HG03066 (cell line): ENCODE measurements at regions not wholly inside any gene's neighbourhood (a gene's known extent, or its start where the extent isn't known, plus 50 kb on each side); places are given as distances from the start of the nearest gene placed in this dataset.

Experiments used
- ATAC-seq: cut with Tn5 transposase; IDR thresholded peaks from one replicate; pipeline ENCODE4 v1.9.1; 2021; ENCODE audit warnings: low read depth; ENCODE audit not compliant: unreplicated experiment

DNA sequence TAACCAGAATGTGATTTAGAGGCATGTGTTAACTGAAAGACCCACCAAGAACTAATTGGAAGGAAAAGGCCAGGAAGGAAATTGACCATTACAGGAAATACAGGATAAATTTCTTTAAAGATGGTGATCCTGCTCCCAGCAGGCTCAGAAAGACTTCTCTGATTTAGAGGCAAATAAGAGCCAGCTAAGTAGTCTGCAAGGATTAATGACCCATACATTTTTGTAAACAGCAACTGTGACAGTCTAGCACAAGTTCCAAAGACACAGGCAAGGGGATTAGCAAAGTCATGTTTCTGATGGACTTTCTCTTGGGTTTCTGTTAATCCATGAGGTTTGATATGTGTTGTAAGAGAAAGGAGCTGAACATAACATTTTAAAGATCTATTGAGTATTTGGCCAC lies 425.0 kb downstream of the HTR7 start:
- ATAC-seq, result no peak

DNA sequence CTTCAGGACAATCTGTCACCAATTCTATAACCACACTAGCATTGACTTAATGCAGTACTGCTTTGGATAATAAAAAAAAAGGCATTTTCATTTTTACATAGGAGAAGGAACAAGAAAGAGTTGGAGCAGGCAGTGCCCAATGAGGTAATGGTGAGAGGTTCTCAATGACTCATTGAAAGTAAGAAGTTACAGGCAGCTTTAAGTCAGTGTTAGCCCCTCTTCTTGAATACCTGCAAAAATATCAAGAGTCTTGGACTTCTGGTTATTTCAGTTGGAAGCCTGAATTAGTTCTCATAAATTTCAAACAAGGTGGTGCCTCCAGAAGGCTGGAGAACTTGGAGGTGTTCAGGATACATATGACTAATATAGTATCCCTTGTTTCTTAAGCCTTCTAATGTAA lies 422.5 kb downstream of the HTR7 start:
- no peak for ATAC-seq

DNA sequence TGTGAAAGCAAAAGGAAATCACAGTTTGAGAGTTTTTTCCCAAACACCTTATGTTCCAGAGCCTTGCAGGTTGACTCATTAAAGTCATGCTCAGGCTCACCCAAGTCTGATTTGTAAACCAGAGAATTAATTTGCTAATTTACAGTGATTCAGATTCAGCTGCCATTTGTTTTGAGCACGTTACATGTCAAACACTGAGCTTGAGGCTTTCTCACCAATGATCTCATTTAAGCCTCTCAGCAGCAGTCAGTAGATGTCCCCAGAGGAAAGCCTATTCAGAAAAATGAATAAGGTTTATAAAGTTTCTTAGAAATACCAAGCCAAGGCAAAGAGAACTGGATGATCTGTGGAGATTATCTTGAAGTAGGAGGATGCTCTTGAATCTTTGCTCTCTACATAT lies 420.4 kb downstream of the HTR7 start:
- ATAC-seq, result no peak

DNA sequence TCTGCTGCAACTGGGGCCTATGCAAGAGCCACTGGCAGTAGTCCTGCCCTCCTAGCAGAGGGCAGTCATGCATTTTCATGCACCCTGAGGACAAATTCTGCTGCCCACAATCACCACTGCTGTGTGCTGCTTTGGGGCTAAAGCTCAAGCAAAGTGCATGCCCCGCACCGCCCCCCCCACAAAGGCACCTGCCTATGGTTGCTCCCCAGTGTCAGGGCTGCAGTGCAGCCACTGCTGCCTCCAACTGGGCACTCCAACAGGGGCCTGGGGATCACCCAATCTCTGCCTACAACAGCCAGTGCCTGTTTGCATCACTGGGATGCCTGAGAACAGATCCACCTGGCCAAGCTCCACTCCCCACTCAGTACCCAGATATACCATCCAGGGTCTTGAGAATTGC lies 417.0 kb downstream of the HTR7 start:
- ATAC-seq, result no peak

DNA sequence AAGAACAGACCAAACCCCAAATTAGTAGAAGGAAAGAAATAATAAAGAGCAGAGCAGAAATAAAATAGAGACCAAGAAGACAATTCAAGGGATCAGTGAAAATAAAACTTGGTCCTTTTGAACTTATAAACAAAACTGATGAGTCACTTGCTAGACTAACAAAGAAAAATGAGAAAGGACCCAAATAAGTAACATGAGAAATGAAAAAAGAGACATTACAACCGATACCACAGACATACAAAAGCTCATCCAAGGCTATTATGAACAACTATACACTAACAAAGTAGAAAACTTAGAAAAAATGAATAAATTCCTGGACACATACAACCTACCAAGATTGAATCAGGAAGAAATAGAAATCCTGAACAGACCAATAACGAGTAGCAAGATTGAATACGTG lies 414.5 kb downstream of the HTR7 start:
- ATAC-seq, result no peak

DNA sequence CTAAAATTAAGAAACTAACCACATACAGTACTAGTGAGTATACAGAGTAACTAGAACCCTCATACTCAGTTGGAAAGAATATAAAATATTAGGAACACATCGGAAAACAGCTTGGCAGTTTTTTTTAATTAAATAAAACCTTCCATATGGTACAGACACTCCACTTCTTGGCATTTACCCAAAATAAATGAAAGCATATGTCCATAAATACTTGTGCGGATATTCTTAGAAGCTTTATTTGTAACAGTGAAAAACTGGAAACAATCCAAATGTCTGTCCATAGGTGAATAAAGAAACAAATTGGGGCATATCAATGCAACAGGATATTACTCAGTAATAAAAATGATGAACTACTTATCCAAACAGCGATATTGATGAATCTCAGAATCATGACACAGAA lies 410.0 kb downstream of the HTR7 start:
- no peak for ATAC-seq

DNA sequence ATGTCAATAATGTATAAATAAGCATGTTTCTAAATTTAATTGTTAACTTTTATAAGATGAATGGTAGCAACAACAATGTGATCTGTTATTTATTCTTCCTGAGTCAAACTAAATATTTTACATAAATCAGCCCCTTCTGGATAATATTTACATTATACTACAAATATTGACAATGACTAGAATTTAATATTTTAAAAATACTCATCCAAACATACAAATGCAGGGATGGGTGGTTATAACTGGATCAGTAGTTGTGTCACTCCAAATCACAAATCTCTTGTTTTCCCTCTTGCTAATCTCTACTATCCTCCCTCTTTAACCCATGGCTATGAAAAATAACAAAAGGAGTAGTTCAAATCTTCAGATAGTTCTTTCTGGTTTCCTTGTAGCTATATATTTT lies 407.0 kb downstream of the HTR7 start:
- ATAC-seq, result no peak

DNA sequence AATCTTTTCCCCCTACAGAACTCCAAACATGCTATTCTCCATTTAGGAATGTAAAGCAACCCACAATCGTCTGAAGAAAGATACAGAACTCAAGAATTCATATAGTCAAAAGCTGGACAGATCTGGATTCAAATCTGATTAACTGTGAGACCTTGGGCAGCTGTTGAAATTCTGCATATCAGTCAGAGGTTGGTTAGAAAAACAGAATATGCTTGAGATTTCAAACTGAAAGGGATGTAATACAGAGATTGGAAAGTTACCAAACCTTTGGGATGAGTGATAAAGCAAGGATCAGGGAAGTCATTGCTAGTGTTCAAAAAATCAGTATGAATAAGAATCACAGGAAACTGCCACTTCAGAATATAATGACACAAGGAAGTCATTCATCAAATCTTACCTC lies 406.6 kb downstream of the HTR7 start:
- no peak for ATAC-seq

DNA sequence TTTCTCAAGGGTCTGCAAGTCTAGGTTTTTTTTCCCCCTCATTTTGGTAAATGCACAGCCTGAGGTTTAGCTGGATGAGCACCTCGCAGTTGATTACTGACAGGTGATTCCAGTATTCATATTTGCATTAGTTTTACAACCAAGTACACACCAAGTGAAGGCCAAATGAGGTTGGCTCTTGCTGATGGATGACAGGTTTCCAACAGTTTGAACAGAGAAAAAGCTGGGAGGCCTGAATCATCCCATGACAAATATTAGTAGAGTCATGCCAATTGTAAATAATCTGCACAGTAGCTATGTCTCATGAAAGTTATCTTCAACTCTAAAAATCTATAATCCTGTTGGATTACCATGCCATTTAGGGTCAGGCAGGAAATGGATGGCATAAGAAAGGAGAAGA lies 399.8 kb downstream of the HTR7 start:
- no peak for ATAC-seq

DNA sequence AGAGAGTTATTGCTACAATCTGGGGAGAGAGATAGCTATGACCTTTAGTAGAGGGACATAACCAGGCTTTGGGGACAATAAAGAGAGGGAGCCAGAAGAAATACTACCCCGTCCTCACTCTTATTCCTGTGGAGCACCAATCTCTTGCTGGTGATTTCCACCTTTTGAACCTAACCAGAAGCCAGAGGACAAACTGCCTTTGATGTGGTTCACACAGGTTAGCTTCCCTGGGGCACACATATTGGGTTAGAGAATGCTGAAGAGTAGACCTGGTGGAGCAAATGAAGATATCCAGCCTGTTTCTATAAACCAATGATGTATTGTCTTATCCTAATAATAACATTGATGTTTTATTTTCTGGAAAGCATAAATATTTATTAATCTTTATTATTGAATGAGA lies 399.3 kb downstream of the HTR7 start:
- no peak for ATAC-seq

DNA sequence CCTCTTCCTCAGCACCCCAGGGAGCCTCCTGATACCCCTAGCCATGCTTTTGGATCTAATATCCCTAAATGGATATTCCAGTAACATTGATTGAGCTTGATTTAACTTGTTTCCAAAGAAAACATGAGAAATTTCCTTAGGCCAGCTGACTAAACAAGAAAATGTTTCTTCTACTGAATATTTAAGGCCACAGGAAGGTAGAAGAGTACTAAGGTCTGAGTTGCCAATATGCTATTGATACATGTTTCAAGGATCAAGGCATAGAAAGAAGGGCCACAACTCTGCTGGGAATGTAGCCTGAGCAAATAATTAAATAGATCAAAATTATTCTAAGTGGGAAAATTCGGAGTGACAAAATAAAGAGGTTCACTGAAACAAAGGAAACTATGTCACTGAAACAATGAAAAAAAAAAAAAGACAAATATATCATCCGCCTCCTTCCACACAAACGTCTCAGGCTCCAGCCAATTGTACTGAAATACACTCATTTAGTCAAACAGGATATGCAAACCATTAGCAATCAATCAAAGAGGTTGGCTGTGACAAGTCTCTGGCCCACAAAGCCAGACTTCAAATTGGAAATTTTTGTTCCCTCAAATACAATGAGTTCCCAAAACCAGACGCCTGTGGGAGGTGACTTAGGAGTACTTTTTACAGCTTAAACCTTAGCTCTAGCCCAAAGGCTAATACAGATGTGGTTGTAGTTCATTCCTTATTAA lies 396.2 kb downstream of the HTR7 start:
- ATAC-seq, result no peak

DNA sequence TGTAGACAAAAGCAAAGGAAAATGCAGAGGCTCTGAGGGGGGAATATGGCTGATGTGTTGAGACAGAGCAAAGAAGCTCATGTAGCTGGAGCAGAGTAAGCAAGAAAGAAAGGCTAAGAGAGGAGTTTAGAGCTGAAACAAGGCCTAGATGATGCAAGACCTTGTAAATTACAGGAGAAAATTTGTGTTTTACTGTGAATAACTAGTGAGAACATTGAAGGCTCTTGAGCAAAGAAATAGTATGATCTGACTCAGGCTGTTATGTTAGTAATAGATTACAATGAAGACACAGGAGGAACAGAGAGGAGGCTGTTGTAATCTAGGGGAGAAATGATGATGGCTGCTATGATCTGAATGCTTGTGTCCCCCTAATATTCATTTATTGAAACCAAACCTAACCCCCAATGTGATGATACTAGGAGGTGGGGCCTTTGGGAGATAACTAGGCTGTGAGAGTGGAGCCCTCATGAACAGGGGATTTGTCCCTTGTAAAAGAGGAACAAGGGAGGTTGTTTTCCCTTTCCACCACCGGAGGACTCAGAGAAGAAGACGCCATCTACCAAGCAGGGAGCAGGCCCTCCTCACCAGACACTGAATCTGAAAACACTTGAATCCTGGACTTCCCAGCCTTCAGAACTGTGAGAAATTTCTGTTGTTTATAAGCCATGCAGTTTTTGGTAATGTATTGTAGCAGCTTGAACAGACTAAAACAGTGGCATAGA lies 394.9 kb downstream of the HTR7 start:
- no peak for ATAC-seq

DNA sequence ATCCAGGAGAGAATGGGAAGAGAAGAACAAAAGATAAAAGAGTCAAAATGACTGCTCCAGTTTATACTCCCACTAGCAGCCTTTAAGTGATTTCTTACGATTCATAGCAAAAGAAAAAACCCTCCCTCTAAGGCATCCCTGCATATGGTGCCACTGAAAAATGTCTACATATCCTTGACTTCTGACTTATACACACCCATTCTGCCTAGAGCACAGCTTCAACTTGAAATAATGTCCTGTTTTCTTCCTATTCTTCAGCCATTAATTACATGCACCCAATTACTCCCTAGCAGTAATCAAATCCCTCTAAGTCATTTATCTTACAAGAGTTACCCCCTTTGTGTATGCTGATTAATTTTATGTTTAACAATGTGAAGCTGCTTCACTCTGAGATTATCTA lies 393.5 kb downstream of the HTR7 start:
- no peak for ATAC-seq

DNA sequence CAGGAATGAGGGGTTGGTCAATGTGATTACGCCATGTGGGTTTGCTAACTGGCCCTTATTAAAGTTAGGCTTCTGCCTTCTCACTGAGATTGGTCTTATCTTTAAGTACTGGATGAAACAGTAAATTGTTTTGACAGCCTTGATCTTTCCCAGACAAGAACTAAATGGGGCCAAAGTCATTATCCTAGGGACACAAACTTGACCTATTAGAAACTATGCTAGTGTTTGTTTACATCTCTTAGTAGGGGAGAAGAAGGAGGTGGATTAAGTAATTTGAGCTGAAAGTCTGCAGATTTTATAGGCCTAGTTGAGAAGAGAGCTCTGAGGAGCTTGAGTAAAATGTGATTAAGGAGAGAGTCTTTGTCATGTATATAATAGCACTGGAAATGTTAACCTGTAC lies 386.9 kb downstream of the HTR7 start:
- no peak for ATAC-seq

DNA sequence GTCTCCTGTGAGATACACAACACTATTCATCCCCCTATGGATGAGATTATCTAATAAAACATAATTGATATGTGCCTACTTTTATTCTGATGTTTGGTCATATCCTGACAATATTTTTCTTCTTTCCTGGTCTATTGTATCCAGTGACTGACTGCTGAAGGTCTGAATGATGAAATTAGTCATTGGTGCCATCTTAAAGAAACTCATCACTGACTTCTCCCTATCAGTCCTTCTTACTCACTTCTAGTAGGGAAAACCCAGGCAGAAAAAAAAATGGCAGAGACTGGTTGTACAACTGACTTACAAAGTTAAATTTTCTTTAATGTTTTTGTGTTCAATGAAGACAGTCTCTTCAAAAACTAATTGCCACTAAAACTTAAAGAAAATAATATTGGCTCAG lies 377.4 kb downstream of the HTR7 start:
- no peak for ATAC-seq

DNA sequence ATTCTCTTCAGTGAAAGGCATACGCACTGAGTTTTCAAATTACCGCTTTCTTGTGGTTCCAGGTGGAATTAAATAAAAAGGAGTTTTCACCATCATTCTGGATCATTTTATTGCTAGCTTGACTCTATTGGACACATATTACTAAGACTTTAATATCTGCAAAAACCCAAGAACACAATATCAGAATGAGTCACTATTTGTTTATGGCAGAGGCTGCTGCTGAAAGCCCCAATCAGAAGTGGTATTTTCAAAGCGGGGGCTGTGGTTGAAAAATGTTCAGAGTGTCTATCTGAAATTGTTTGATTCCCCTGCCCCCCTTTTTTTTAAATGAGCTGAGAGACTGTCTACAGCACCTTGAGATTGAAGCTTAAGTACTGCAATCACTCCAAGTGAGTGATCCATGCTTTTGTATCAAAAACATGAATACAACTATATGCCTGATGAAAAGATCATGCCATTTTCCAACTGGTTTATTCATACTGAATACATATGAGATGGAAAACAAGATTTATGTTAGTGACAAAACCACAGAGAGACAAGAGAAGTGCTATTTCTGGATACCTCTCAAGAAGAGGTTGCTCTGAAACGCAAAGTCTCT lies 376.4 kb downstream of the HTR7 start:
- ATAC-seq, result no peak

DNA sequence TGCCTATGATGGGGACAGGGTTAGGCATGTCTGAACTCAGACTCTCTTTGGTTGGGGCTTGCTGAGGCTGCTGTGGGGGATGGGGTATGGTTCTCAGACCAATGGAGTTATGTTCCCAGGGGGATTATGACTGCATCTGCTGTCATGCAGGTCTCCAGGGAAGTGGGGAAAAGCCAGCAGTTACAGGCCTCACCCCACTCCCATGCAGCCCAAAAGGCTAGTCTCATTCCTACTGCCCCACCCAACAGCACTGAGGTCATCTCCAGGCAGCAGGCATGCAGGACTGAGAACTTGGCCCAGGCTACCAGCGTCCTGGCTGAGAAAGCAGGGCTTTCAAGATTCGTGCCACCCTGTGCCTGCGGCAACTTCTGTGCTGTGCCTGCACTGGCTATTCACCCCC lies 373.3 kb downstream of the HTR7 start:
- no peak for ATAC-seq

DNA sequence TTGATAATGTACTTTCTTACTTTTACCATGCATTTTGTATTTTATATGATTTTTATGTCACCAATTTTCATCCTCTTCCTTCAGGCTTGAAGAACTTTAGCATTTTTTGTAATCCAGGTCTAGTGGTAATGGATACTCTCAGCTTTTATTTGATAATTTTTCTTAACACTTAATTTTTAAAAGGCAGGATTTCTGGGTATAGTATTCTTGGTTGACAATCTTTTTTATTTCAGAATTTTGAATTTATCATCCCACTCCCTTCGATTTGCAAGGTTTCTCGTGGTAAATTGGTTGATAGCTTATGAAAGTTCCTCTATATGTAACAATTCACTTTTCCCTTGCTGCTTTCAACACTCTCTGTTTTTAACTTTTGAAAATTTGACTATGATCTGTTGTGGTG lies 363.7 kb downstream of the HTR7 start:
- ATAC-seq, result no peak

DNA sequence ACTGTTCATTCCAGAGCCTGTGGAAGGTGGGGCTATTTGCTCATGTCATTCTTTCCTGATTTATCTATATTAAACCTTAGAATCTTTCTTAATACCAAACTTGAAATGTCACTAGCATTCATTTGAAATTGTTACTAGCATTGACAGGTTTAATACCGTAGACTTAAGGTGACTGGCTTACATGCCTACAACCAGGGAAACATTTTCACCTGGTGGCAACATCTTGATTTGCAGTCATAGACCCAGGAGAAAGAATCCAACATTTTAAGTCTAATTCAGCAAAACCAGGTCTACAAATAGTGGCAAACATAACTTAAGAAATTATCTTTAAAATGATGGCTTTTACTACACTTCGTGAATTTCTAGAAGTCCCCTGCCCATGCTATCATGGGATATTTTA lies 353.7 kb downstream of the HTR7 start:
- ATAC-seq, result no peak

DNA sequence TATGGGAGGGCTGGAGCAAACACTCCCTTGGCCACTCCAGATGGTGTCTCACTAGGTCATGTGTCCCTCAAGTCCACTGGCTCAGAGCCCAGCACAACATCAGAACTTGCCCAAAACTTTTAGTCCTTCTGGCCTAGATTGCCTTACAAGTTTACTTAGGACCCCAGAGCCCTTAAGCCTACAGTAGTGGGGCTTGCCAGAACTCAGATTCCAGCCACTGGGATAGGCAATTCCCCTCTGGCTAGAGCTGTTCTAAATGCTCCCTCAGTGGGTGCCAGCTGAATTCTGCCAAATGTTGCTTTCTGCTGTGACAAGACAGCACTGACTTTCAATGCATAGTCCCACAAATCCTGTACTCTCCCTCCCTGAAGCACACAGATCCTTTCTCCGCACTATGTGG lies 331.1 kb downstream of the HTR7 start:
- no peak for ATAC-seq

DNA sequence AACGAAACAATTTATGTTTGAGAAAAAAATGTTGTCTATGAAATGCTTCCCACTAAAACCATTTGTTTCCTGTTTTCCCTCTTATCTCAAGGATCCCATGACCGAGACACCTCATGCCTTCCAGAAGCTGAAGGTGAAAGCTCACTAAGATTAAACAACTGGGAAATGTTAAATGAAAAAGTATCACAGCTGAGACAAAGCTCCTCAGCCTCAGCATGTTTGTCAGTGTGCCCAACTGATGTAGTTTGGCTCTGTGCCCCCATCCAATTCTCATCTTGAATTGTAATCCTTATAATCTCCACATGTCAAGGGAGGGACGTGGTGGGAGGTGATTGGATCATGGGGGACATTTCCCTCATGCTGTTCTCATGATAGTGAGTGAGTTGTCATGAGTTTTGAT lies 327.3 kb downstream of the HTR7 start:
- no peak for ATAC-seq

DNA sequence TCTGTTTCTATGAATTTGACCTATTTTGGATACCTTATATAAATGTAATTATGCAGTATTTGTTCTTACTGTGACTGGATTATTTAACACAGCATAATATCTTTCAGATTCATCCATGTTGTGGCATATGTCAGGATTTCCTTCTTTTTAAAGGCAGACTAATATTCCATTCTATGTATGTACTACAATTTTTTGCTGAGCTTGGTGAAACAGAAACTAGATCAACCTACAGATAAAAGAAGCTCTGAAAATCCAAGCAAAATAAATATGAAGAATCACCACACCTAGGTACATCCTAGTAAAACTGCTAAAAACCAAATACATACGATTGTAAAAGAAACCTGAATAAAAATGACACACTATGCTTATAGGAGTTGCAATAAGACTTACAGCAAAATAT lies 300.5 kb downstream of the HTR7 start:
- no peak for ATAC-seq
